Chondrocyte (in vitro differentiated cells): ENCODE measurements at regions not wholly inside any gene's neighbourhood (a gene's known extent, or its start where the extent isn't known, plus 50 kb on each side); places are given as distances from the start of the nearest gene placed in this dataset.
"Not testable (repeated sequence)": the region's sequence is repeated elsewhere in the genome, so short reads cannot be mapped to it uniquely, and the experiment has no call there.

Source experiments
- DNase-seq: peaks from one replicate; pipeline ENCODE4 v3.0.0; 2021; ENCODE audit warnings: mixed read lengths, low spot score
- H3K27ac Mint-ChIP-seq: one replicate; pipeline ENCODE4 v1.8.0; 2021; ENCODE audit warnings: mild to moderate bottlenecking, moderate library complexity, mixed read lengths; ENCODE audit not compliant: unreplicated experiment
- H3K27me3 Mint-ChIP-seq: 2 replicates; pipeline ENCODE4 v1.8.0; 2021; ENCODE audit warnings: low read depth, mixed read lengths
- H3K36me3 Mint-ChIP-seq: 2 replicates; pipeline ENCODE4 v1.8.0; 2021; ENCODE audit warnings: low read depth, mixed read lengths
- H3K4me1 Mint-ChIP-seq: 2 replicates; pipeline ENCODE4 v1.8.0; 2021; ENCODE audit warnings: low read depth, mild to moderate bottlenecking, mixed read lengths
- H3K4me3 Mint-ChIP-seq: one replicate; pipeline ENCODE4 v1.8.0; 2021; ENCODE audit warnings: mild to moderate bottlenecking, moderate library complexity, mixed read lengths; ENCODE audit not compliant: unreplicated experiment
- H3K9me3 Mint-ChIP-seq: 2 replicates; pipeline ENCODE4 v1.8.0; 2021; ENCODE audit warnings: low read depth, mixed read lengths
- TF ChIP-seq, protein P1 (sequence below): fragments of 200-600 bp; sonication (generic); IDR thresholded peaks from 2 replicates; pipeline ENCODE4 v1.5.0; 2021; ENCODE audit warnings: antibody characterized with exemption, mild to moderate bottlenecking, moderate library complexity

DNA sequence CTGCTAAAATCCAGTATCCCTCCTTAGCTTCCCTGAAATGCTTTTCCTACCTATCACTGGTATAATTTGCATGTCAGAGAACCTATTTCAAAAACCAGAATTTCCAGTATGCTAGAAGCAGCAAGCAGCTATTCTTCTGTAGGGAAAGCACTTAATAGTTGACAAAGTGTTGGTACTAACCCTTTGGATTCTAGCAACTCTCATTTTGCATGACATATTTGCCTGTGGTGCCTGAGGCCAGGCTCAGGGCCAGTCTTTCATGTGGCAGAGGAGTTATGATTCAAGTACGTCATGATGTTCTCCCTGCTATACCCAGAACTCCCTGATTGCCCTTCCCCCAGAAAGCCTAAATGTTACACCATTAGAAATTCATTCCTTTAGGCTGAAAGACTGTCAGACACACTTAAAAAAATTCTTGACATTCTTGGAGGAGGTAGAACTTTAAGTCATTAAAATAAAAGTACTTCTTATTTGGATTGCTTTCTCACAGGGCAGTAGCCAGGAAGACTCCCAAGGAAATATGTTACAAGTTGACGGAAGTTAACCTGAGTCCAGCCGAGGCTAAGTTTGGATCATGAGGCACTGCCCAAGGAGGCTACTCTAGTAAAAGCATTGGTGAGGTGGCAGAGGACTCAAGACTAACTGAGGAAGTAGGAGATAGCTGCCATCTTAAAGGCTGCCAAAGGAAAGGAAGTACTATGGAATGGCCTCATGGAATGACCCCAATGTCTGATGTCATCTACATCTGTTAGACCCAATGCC, 298.4 kb upstream of the SPAG17 start:
- no peak for DNase-seq
- H3K27ac Mint-ChIP-seq = no peak overlapping the region
- no peaks in the 10 kb centered on the region for H3K27me3 Mint-ChIP-seq
- H3K4me1 Mint-ChIP-seq = peaks cover 2% of the 10 kb centered on the region
- no peaks in the 10 kb centered on the region for H3K36me3 Mint-ChIP-seq
- H3K9me3 Mint-ChIP-seq = no peaks in the 10 kb centered on the region
- H3K4me3 Mint-ChIP-seq = no peak overlapping the region
- TF ChIP-seq, protein P1, sequence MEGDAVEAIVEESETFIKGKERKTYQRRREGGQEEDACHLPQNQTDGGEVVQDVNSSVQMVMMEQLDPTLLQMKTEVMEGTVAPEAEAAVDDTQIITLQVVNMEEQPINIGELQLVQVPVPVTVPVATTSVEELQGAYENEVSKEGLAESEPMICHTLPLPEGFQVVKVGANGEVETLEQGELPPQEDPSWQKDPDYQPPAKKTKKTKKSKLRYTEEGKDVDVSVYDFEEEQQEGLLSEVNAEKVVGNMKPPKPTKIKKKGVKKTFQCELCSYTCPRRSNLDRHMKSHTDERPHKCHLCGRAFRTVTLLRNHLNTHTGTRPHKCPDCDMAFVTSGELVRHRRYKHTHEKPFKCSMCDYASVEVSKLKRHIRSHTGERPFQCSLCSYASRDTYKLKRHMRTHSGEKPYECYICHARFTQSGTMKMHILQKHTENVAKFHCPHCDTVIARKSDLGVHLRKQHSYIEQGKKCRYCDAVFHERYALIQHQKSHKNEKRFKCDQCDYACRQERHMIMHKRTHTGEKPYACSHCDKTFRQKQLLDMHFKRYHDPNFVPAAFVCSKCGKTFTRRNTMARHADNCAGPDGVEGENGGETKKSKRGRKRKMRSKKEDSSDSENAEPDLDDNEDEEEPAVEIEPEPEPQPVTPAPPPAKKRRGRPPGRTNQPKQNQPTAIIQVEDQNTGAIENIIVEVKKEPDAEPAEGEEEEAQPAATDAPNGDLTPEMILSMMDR = no peak

DNA sequence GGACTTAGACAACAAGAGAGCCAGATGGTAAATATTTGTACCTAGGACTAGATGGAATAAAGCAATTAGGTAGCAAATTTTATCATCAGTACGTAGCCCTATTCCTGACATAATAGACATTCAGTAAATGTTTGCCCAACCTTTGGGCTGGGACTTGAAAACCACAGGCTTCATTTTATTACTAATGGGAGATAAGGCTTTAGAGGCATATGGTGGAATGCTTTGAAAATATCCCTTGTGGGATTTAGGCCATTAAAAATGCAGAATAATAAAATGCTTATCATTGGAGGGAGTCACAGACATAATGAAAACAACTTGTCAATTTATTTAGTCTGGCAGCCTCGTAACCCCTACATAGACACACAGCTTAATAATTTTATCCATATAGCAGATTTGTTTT, 296.1 kb upstream of the SPAG17 start:
- no peak for DNase-seq
- Mint-ChIP-seq H3K36me3 (no peaks in the 10 kb centered on the region), H3K27me3 (peaks cover 1% of the 10 kb centered on the region), H3K4me3 (no peak overlapping the region), H3K4me1 (peaks cover 2% of the 10 kb centered on the region), H3K27ac (no peak overlapping the region), H3K9me3 (no peaks in the 10 kb centered on the region)
- TF ChIP-seq, protein P1 = no peak

DNA sequence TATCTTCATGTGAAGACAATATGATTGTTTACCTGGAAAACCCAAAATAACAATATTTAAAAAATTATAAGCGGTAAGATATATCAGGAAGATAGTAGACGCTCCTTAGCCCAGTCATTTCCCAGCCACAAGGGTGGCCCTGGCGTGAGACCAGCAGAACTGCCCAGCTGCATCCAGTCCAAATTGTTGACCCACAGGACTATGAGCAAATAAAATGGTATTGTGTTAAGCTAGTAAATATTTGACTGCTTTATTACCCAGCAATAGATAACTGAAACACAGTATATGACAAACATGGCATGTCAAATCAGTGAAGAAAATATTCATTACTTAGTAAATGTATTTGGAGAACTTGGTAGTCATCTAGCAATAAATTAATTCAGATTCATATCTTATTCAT, 294.3 kb upstream of the SPAG17 start:
- no peak for DNase-seq
- H3K4me3 Mint-ChIP-seq = no peak overlapping the region
- peaks cover 2% of the 10 kb centered on the region for H3K4me1 Mint-ChIP-seq

DNA sequence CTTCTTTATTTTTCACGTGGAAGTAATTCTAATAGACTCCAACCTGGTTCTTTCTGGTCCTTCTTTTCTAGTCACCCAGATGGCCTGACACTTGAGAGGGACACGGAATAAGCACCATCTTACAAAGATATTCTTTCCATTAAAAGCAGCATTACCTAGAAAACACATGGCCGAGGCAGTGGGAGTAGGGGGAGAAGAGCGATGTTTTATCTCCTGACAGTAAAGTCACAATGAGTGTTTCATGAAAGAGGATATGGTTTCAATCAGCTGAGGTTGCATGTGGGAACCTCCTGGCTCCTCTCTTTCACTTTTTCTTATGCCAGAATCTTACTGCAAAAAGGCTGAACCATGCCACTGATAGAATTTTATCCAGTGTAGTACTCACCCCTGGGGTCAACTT, 288.8 kb upstream of the SPAG17 start:
- H3K36me3 Mint-ChIP-seq = no peaks in the 10 kb centered on the region
- H3K27ac Mint-ChIP-seq = no peak overlapping the region
- H3K9me3 Mint-ChIP-seq = no peaks in the 10 kb centered on the region
- no peaks in the 10 kb centered on the region for H3K4me1 Mint-ChIP-seq
- H3K4me3 Mint-ChIP-seq = no peak overlapping the region
- TF ChIP-seq, protein P1 = no peak
- H3K27me3 Mint-ChIP-seq = peaks cover 1% of the 10 kb centered on the region
- no peak for DNase-seq

More for the DNA sequence above, 294.3 kb upstream of the SPAG17 start:
- Mint-ChIP-seq H3K9me3 (no peaks in the 10 kb centered on the region), H3K27ac (no peak overlapping the region), H3K36me3 (no peaks in the 10 kb centered on the region), H3K27me3 (peaks cover 1% of the 10 kb centered on the region)
- TF ChIP-seq, protein P1 = no peak

DNA sequence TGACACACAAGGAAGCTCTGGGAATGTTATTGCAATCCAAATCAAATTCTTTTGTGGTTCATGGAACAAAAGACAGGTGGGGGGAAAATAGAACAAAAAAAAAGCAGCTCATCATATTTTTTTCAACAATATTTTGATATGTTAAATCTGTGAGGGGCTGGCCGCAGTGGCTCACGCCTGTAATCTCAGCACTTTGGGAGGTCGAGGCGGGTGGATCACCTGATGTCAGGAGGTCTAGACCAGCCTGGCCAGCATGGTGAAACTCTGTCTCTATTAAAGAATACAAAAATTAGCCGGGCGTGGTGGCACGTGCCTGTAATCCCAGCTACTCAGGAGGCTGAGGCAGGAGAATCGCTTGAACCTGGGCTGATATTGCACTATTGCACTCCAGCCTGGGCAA, 279.4 kb upstream of the SPAG17 start:
- H3K4me1 Mint-ChIP-seq, H3K27me3 Mint-ChIP-seq, H3K36me3 Mint-ChIP-seq, DNase-seq, H3K27ac Mint-ChIP-seq, H3K4me3 Mint-ChIP-seq: not testable (repeated sequence)
- H3K9me3 Mint-ChIP-seq = peaks cover 20% of the 10 kb centered on the region

DNA sequence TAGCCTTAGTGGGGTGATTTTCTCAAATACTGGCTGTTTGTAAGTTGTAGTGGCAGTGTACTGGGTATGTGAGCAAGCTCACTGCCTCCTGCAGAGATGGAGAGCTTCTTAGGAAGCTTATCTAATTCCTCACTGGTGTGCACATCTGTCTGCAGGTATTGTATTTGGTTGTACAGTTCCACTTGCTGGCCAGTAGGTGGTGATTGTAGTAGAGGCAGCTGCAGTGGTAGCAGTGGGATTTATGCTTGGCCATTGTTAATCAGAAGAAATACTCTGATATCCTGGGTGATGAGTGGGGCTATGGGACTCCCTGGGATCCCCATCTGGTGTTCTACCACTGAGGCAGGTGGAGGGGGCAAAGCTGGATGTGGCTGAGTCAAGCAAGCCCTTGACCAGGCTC, 276.1 kb upstream of the SPAG17 start:
- H3K9me3 Mint-ChIP-seq = peaks cover 29% of the 10 kb centered on the region
- H3K4me1 Mint-ChIP-seq = no peaks in the 10 kb centered on the region
- peaks cover 5% of the 10 kb centered on the region for H3K36me3 Mint-ChIP-seq
- TF ChIP-seq, protein P1 = peak; percentile 33
- no peak overlapping the region for H3K4me3 Mint-ChIP-seq
- H3K27me3 Mint-ChIP-seq = no peaks in the 10 kb centered on the region
- no peak for DNase-seq
- H3K27ac Mint-ChIP-seq = no peak overlapping the region
